GM12878 (cell line): ENCODE measurements at regions not wholly inside any gene's neighbourhood (a gene's known extent, or its start where the extent isn't known, plus 50 kb on each side); places are given as distances from the start of the nearest gene placed in this dataset.

Source experiments
- ATAC-seq: fragments of 200-7000 bp; cut with Tn5 transposase; 3 replicates; pipeline ENCODE4 v1.9.1; 2020; ENCODE audit warnings: mild to moderate bottlenecking, moderate library complexity
- BruUV-seq: library from RNA; stranded (reverse); fragments of 400-500 nt; replicated peaks from 2 replicates; lab custom pipeline; 2021; lab: Mats Ljungman, UMichigan
- CTCF ChIA-PET: fragments of 300-600 bp; sonication (Branson Sonifier 250); formaldehyde crosslinking; extraction: SDS; loops from one replicate; lab custom pipeline; 2021; ENCODE audit warnings: inconsistent platforms; lab: Yijun Ruan, JAX
- POLR2A ChIA-PET: fragments of 350-600 bp; formaldehyde crosslinking; extraction: SDS; loops from one replicate; lab custom pipeline; 2021; ENCODE audit warnings: inconsistent platforms; lab: Charles Lee
- RAD21 ChIA-PET: fragments of 300-600 bp; sonication (Branson Sonifier 250); formaldehyde crosslinking; loops from one replicate; lab custom pipeline; 2023; ENCODE audit warnings: antibody characterized with exemption; ENCODE audit not compliant: unreplicated experiment; lab: Charles Lee
- SMC1A ChIA-PET: fragments of 300-600 bp; sonication (Branson Sonifier 250); formaldehyde crosslinking; loops from one replicate; lab custom pipeline; 2023; ENCODE audit not compliant: unreplicated experiment, uncharacterized antibody; lab: Charles Lee
- DNase-seq: peaks from one replicate; pipeline ENCODE4 v3.0.0-alpha.2; 2011; ENCODE audit warnings: low read depth, low spot score
- FAIRE-seq: peaks from 3 replicates; lab custom pipeline; 2011; peaks lifted over from hg19 to GRCh38; lab: Jason Lieb, UNC
- H2AFZ ChIP-seq: 2 replicates; pipeline ENCODE4 v1.6.0; 2011; ENCODE audit warnings: low read depth, low read length, control low read depth; ENCODE audit not compliant: control insufficient read depth
- H3K27ac ChIP-seq: 2 replicates; pipeline ENCODE4 v1.5.1; 2011; ENCODE audit warnings: control low read depth; ENCODE audit not compliant: control insufficient read depth, insufficient read depth
- H3K27me3 ChIP-seq, 2 experiments: replicated peaks in 1 of 2; 2 replicates each; pipeline versions ENCODE4 v1.6.0 to v1.6.1; 2011; ENCODE audit warnings: low read length in 1 of 2; ENCODE audit not compliant: control insufficient read depth in 2 of 2, insufficient read depth in 2 of 2
- H3K36me3 ChIP-seq, 2 experiments: 2 replicates each; pipeline ENCODE4 v1.5.1; 2011; ENCODE audit warnings: low read length in 1 of 2; ENCODE audit not compliant: control insufficient read depth in 2 of 2, insufficient read depth in 2 of 2
- H3K4me1 ChIP-seq: 2 replicates; pipeline ENCODE4 v1.6.1; 2011; ENCODE audit warnings: mild to moderate bottlenecking, low read length, moderate library complexity, mixed read lengths; ENCODE audit not compliant: control insufficient read depth, insufficient read depth
- H3K4me2 ChIP-seq: 2 replicates; pipeline ENCODE4 v1.6.0; 2011; ENCODE audit warnings: control low read depth; ENCODE audit not compliant: control insufficient read depth, insufficient read depth
- H3K4me3 ChIP-seq: fragments of 200-600 bp; sonication (generic); 2 replicates; pipeline ENCODE4 v1.5.1; 2016
- H3K79me2 ChIP-seq: 2 replicates; pipeline ENCODE4 v1.6.0; 2011; ENCODE audit warnings: low read length; ENCODE audit not compliant: control insufficient read depth, insufficient read depth
- H3K9ac ChIP-seq: 2 replicates; pipeline ENCODE4 v1.8.0; 2011; ENCODE audit warnings: low read length, control low read depth, mixed read lengths; ENCODE audit not compliant: control insufficient read depth, insufficient read depth
- H3K9me3 ChIP-seq: replicated peaks from 3 replicates; pipeline ENCODE4 v1.5.1; 2011; ENCODE audit warnings: mild to moderate bottlenecking, low read length; ENCODE audit not compliant: control insufficient read depth, insufficient read depth
- H4K20me1 ChIP-seq: 2 replicates; pipeline ENCODE4 v1.6.0; 2011; ENCODE audit not compliant: control insufficient read depth, insufficient read depth
- MYC ChIP-seq: IDR thresholded peaks from 2 replicates; pipeline ENCODE4 v1.6.1; 2011; ENCODE audit warnings: mild to moderate bottlenecking, low read length, moderate library complexity, inconsistent platforms; ENCODE audit not compliant: insufficient read depth, insufficient replicate concordance, insufficient read length, severe bottlenecking
- SIX5 ChIP-seq: IDR thresholded peaks from 2 replicates; pipeline ENCODE4 v1.6.1; 2011; ENCODE audit warnings: mild to moderate bottlenecking, low read depth, low read length, moderate library complexity; ENCODE audit not compliant: severe bottlenecking
- WGBS: methylation state at CpG from one replicate; pipeline ENCODE4 v1.1.6; 2016; ENCODE audit warnings: low lambda C conversion rate; ENCODE audit not compliant: insufficient replicate concordance, insufficient coverage; ENCODE audit errors: missing lambda C conversion rate; 5-methylcytosine and 5-hydroxymethylcytosine counted together
- in situ Hi-C: fragments of 300-500 bp; cut with MboI; formaldehyde crosslinking; loops from 9 replicates; pipeline ENCODE4 v1.14.3; 2018; ENCODE audit warnings: mixed read lengths
- intact Hi-C: fragments of 100-400 bp; cut with micrococcal nuclease; formaldehyde crosslinking; loops from one replicate; pipeline ENCODE4 v1.14.2; 2022; ENCODE audit not compliant: unreplicated experiment
- TF ChIP-seq, protein P1 (sequence below): IDR thresholded peaks from 2 replicates; pipeline ENCODE4 v1.6.1; 2011; ENCODE audit warnings: borderline replicate concordance, low read depth, mild to moderate bottlenecking, moderate library complexity, low read length; ENCODE audit not compliant: insufficient read depth, poor library complexity, severe bottlenecking
- TF ChIP-seq, protein P2 (sequence below): fragments of 450-650 bp; IDR thresholded peaks from 2 replicates; pipeline ENCODE4 v1.6.1; 2017; ENCODE audit warnings: mild to moderate bottlenecking, moderate library complexity

DNA sequence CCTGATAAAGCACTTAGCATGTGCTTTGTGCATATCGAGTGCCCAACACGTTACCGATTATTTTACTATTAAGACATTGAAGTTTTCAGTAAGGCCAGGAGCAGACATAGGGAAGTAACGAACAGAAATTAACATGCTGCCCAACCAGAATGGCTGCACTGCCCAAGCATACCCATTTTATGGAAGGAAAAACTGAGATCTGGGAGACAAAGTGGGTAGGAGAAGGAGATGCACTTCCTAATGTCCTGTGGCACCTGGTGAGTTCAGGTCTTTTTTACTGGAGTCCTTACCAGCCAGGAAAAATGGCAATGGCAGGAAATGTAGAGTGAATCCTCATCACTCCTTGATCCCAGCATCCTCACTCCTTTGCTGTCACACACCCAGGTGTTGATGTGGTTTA is 768.5 kb downstream of the MED13L start:
- Histone ChIP-seq H3K4me3 (no peak overlapping the region), H4K20me1 (no peaks in the 10 kb centered on the region), H3K27me3 (no peaks in the 10 kb centered on the region), H3K27ac (no peak overlapping the region), H3K9ac (no peak overlapping the region), H3K79me2 (no peaks in the 10 kb centered on the region), H3K4me1 (peaks cover 11% of the 10 kb centered on the region), H2AFZ (no peak overlapping the region), H3K9me3 (no peaks in the 10 kb centered on the region; the same call in 2 of the 3 replicates), H3K36me3 (no peaks in the 10 kb centered on the region), H3K4me2 (no peak overlapping the region)
- POLR2A ChIA-PET = no interaction called here
- CTCF ChIA-PET = no interaction called here
- ATAC-seq (no peak), DNase-seq (no peak), FAIRE-seq (no peak)
- BruUV-seq = no TSS peak
- RAD21 ChIA-PET = no interaction called here
- 60% methylated on average over 4 of the region's 4 CpGs for WGBS
- intact Hi-C loops (no loop called here), in situ Hi-C loops (no loop called here)
- no peak for TF ChIP-seq MYC
- TF ChIP-seq, protein P1, sequence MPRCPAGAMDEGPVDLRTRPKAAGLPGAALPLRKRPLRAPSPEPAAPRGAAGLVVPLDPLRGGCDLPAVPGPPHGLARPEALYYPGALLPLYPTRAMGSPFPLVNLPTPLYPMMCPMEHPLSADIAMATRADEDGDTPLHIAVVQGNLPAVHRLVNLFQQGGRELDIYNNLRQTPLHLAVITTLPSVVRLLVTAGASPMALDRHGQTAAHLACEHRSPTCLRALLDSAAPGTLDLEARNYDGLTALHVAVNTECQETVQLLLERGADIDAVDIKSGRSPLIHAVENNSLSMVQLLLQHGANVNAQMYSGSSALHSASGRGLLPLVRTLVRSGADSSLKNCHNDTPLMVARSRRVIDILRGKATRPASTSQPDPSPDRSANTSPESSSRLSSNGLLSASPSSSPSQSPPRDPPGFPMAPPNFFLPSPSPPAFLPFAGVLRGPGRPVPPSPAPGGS = no peak
- TF ChIP-seq SIX5 = no peak
- TF ChIP-seq, protein P2, sequence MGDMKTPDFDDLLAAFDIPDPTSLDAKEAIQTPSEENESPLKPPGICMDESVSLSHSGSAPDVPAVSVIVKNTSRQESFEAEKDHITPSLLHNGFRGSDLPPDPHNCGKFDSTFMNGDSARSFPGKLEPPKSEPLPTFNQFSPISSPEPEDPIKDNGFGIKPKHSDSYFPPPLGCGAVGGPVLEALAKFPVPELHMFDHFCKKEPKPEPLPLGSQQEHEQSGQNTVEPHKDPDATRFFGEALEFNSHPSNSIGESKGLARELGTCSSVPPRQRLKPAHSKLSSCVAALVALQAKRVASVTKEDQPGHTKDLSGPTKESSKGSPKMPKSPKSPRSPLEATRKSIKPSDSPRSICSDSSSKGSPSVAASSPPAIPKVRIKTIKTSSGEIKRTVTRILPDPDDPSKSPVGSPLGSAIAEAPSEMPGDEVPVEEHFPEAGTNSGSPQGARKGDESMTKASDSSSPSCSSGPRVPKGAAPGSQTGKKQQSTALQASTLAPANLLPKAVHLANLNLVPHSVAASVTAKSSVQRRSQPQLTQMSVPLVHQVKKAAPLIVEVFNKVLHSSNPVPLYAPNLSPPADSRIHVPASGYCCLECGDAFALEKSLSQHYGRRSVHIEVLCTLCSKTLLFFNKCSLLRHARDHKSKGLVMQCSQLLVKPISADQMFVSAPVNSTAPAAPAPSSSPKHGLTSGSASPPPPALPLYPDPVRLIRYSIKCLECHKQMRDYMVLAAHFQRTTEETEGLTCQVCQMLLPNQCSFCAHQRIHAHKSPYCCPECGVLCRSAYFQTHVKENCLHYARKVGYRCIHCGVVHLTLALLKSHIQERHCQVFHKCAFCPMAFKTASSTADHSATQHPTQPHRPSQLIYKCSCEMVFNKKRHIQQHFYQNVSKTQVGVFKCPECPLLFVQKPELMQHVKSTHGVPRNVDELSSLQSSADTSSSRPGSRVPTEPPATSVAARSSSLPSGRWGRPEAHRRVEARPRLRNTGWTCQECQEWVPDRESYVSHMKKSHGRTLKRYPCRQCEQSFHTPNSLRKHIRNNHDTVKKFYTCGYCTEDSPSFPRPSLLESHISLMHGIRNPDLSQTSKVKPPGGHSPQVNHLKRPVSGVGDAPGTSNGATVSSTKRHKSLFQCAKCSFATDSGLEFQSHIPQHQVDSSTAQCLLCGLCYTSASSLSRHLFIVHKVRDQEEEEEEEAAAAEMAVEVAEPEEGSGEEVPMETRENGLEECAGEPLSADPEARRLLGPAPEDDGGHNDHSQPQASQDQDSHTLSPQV = no peak
- SMC1A ChIA-PET = no interaction called here
